ENCODE measurements at regions not wholly inside any gene's neighbourhood (a gene's known extent, or its start where the extent isn't known, plus 50 kb on each side); places are given as distances from the start of the nearest gene placed in this dataset.
"Not testable (repeated sequence)": the region's sequence is repeated elsewhere in the genome, so short reads cannot be mapped to it uniquely, and the experiment has no call there.

DNA sequence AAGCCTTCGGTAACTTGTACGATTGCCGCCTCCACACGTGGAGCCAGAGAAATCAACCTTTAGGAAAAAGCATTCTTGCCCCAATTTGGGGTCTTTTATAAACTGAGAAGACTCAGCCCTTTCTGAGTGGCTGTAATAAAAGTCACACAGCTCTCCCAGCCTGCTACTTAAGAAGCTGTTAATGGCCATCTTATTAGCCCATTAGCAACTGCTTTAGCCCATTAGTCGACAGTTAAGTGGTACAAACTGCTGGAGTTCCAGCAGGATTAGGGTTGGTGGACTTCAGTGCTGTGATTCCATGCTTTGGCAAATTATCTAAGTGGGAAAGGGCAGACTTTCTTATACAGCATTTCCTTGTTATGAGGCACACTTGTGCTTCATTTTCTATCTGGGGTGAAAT lies 461.3 kb downstream of the RPS6KC1 start:
- DNase-seq, result no peak
- intact Hi-C loops (cut with DNase I), result no loop called here

GRCh38 chr1:213513006-213513405 lies 462.0 kb downstream of the RPS6KC1 start:
- no peak for DNase-seq
- intact Hi-C loops (cut with DNase I), result no loop called here

DNA sequence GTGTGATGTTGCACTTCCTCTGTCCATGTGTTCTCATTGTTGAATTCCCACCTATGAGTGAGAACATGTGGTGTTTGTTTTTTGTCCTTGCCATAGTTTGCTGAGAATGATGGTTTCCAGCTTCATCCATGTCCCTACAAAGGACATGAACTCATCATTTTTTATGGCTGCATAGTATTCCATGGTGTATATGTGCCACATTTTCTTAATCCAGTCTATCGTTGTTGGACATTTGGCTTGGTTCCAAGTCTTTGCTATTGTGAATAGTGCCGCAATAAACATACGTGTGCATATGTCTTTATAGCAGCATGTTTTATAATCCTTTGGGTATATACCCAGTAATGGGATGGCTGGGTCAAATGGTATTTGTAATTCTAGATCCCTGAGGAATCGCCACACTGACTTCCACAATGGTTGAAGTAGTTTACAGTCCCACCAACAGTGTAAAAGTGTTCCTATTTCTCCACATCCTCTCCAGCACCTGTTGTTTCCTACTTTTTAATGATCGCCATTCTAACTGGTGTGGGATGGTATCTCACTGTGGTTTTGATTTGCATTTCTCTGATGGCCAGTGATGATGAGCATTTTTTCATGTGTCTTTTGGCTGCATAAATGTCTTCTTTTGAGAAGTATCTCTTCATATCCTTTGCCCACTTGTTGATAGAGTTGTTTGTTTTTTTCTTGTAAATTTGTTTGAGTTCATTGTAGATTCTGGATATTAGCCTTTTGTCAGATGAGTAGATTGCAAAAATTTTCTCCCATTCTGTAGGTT lies 463.6 kb downstream of the RPS6KC1 start:
- intact Hi-C loops (cut with DNase I); DNase-seq: not testable (repeated sequence)

- intact Hi-C loops (cut with DNase I), result no loop called here
- no peak for DNase-seq
Observed at GRCh38 chr1:213519098-213519497, 468.1 kb downstream of the RPS6KC1 start.

DNA sequence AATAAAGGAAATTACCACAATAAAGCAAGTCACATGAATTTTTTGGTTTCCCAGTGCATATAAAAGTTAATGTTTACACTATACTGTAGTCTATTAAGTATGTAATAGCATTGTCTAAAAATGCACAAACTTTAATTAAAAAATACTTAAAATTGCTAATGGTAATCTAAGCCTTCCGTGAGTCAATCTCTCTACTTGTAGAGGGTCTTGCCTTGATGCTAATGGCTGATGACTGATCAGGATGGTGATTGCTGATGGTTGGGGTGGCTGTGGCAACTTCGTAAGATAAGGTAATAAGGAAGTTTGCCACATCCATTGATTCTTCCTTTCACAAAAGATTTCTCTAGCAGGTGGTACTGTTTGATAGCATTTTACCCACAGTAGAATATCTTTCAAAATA lies 466.6 kb upstream of the PROX1 start:
- no peak for DNase-seq
- intact Hi-C loops (cut with DNase I), result no loop called here

DNA sequence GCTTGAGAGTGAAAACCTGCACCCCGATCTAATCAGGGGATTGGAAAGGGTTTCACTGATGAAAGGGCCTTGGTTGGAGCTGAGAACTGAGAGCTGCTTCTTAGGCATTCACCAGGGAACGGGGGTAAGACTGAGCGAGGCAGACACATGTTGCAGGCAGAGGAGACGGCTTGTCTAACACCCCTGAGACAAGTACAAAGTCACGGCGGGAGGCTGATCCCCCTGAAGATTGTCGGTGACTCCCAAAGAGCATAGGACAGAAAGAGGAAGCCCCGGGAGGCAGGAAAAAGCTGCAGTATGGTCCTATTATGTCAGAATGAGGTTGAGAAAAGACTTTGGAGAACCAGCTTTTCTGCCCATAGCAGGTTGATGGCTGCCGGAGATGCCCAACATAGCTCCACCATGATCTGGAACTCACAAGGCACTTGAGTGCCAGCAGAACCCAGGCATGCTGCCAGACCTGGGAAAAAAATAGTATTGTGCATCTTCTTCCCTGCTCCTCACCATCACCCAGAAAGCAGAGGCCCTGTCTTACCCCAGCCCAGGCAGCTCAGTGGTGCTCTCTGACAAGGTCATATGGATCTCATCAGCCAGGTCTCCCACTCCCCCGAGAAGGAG lies 463.9 kb upstream of the PROX1 start:
- intact Hi-C loops (cut with DNase I), result no loop called here
- no peak for DNase-seq

DNA sequence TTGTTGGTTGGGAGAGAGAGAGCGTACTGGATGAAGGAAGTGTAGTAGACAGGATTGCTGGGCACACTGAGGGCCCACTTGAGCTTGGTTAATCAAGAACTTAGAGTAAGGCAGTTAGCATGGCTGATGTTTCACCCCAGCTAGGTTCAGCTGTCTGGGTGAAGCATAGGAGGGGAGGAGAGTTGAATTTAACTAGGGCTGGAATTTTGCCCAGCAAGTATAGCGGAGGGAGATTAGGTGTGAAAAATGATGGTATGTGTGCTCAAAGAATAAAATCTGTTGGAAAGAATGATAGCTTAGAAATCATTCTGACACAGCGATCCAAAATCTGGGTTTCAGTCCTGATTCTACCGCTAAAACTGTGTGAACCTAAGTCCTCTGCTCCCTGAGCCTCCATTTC lies 461.5 kb upstream of the PROX1 start:
- DNase-seq, result no peak
- intact Hi-C loops (cut with DNase I), result no loop called here

DNA sequence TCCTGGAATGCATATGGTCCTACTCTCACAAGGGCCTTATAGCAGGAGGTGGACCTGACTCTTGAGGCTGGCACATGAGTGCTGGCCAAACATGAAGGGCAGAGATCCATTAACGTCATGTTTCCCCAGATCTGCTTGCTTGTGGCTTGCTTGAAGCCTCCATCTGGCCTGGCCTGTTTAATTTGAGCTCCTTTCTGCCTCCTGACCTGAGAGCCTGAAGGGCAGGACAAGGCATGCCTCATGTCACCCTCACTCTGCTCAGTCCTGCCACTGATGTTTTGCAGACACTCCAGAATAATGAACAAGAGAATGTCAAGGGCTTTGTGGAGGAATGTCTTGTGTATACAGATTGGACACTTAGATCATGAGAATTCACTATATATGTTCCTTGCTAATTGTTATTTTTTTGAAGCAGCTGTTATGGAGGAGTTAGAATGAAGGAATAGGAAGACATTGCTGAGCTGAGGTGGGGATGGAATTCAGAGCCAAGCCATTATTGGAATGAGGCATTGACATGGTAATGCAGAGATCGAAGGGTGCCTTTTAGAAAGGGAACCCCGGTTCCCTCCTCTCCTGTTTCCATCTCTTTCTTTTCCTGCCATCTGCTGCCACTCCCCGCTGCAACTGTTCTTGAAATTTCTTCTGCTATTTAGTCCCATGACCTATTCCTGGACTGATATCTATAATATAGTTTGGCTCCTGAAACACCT lies 457.0 kb upstream of the PROX1 start:
- intact Hi-C loops (cut with DNase I), result no loop called here
- no peak for DNase-seq

DNA sequence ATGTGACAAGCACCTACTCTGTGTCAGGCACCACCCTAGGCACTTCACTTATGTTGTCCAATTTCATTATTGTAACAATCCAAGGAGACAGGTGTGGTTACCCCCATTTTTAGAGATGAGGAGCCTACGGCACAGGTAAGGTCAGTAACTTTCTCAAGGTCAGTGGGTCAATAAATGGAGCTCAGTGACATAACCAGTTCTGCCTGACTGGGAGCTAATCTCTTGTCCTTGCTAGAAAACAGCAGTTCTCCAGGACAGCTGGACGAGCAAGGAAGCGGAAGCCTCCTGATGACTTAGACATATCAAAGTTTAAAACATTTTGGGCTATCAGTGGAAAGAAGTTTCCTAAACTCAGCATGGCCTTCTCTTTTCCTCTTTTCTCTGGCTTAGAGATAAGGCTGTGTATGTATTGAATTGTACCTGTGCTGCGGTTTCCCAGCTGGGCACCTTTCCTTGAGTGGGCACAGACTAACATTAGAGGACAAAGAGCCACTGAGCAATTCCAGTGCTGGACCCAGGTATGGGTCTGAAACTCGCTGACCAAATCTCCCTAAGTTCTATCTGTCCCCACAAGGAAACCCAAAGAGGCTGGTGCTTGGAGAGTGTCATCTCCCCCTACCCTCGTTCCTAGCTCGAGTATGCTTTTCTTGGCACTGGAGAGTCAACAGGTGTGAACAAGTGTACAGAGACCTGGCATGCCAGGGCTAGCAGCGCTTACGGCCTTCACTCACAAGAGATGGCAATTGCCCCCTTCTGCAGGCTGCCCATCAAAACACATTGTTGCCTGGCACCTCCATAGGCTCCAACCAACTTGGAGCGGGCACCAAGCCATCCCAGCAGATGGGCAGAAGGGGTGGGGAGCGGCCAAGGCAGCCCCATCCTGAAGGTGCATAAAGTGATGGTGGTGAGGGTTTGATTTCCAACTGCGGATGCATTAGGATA lies 456.1 kb upstream of the PROX1 start:
- no peak for DNase-seq
- intact Hi-C loops (cut with DNase I), result no loop called here

- intact Hi-C loops (cut with DNase I), result no loop called here
- DNase-seq, result no peak
Observed at GRCh38 chr1:213533125-213533524, 454.6 kb upstream of the PROX1 start.

GRCh38 chr1:213535679-213536078 lies 452.1 kb upstream of the PROX1 start:
- no peak for DNase-seq
- intact Hi-C loops (cut with DNase I), result no loop called here

DNA sequence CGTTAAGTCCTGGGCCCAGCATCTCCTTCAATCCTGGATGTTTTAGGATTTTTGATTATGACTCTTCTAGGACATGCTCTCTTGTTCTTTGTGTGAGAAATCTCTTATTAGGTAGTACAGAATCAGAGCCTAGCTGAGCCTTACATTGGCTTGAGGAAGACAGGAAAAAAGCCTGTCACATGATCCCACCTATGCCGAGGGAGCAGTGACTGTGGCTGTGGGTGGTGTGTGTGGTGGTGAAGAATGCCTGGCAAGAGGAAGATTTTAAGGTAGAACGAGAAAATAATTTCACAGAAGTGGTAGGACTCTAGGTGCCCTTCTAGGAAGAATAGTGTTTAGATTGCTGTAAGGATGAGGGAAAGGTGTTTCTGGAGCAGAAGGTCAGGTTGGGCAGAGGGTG lies 449.5 kb upstream of the PROX1 start:
- DNase-seq, result peak in 18 of 42 donors; percentile 7 to 73 (median 28)
- intact Hi-C loops (cut with DNase I), result no loop called here

DNA sequence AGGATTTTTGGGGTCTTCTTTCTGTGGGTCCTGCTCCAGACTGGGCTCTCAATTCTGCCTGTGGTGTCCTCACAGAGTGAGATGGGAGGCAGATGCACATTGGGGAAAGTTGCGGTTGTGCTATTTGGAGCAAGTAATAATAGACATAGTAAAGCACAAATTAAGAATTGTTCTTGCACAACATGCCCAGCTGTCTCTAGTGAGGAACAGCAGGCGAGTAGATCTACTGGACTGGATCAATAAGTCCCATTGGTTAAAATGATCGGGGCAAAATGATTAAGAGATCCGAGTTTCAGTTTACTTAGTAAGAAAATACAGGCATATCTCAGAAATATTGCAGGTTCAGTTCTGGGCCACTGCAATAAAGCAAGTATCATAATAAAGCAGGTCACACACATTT lies 448.3 kb upstream of the PROX1 start:
- DNase-seq, result no peak
- intact Hi-C loops (cut with DNase I), result no loop called here

- intact Hi-C loops (cut with DNase I), result no loop called here
- no peak for DNase-seq
Observed at GRCh38 chr1:213541641-213542040, 446.1 kb upstream of the PROX1 start.

DNA sequence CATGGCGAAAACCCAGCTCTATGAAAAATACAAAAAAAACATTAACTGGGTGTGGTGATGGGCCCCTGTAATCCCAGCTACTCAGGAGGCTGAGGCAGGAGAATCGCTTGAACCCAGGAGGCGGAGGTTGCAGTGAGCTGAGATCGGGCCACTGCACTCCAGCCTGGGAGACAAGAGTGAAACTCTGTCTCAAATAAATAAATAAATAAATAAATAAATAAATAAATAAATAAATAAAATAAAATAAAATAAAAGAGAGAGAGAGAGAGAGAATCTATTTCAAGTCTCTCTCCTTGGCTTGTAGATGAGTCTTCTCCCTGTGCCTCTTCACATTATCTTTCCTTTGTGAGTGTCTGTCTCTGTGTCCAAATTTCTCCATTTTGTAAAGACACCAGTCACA lies 442.6 kb upstream of the PROX1 start:
- intact Hi-C loops (cut with DNase I); DNase-seq: not testable (repeated sequence)

DNA sequence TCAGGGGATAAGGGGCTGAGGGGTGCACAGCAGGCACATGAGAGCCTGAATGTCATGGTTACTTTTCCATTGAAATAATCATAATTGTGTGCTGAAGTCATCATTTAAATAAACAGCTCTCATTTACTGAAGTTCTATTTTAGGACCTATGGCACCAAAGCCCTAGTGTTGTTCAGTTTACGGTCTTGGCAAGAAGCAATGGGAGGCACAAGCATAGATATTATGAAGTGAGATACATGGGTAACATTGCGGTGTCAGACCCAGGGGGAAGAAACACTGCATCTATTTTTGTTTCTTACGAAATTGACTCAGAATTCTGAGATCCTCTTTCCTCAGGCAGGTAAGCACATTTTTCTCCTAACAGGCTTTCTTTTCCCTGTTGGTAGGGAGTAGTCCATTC lies 437.8 kb upstream of the PROX1 start:
- no peak for DNase-seq
- intact Hi-C loops (cut with DNase I), result no loop called here

- intact Hi-C loops (cut with DNase I), result no loop called here
- DNase-seq, result no peak
Observed at GRCh38 chr1:213550804-213551203, 437.0 kb upstream of the PROX1 start.

DNA sequence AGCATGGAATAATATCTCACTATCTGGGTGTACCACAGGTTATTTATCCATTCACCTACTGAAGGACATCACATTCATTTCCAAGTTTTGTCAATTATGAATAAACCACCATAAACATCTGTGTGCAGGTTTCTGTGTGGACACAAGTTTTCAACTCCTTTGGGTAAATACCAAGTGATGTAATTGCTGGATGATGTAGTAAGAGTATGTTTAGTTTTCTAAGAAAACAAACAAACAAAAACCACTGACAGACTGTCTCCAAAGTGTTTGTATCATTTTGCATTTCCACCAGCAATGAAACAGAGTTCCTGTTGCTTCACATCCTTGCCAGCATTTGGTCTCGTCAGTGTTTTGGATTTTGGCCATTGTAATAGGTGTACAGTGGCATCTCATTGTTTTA lies 435.7 kb upstream of the PROX1 start:
- no peak for DNase-seq
- intact Hi-C loops (cut with DNase I), result no loop called here

- DNase-seq, result no peak
Observed at GRCh38 chr1:213560226-213560625, 427.5 kb upstream of the PROX1 start.

More at GRCh38 chr1:213560226-213560625, 427.5 kb upstream of the PROX1 start:
- intact Hi-C loops (cut with DNase I), result loop anchor here (10.0 kb wide), 1 partner anchor 565 kb away; no protein-coding TSS in a partner anchor
